A673 (cell line): ENCODE measurements at regions not wholly inside any gene's neighbourhood (a gene's known extent, or its start where the extent isn't known, plus 50 kb on each side); places are given as distances from the start of the nearest gene placed in this dataset.

ENCODE experiments used
- BruUV-seq: library from RNA; stranded (reverse); fragments of 400-500 nt; replicated peaks from 2 replicates; lab custom pipeline; 2021; lab: Mats Ljungman, UMichigan
- CTCF ChIA-PET: fragments of 300-600 bp; sonication (Branson Sonifier 250); formaldehyde crosslinking; loops from one replicate; lab custom pipeline; 2022; ENCODE audit warnings: antibody characterized with exemption; lab: Charles Lee
- POLR2A ChIA-PET: fragments of 300-600 bp; sonication (Branson Sonifier 250); formaldehyde crosslinking; loops from one replicate; lab custom pipeline; 2022; ENCODE audit warnings: antibody characterized with exemption; ENCODE audit not compliant: low non-redundant PET; lab: Charles Lee
- DNase-seq: peaks from one replicate; pipeline ENCODE4 v3.0.0-alpha.2; 2015; ENCODE audit warnings: low spot score
- H3K27ac ChIP-seq: fragments of 200-600 bp; sonication (generic); 2 replicates; pipeline ENCODE4 v1.5.1; 2016; ENCODE audit warnings: mixed run types, low read depth, mild to moderate bottlenecking, mixed read lengths, antibody characterized with exemption, low read length; ENCODE audit not compliant: poor library complexity, severe bottlenecking
- H3K27me3 ChIP-seq: fragments of 200-600 bp; sonication (generic); replicated peaks from 2 replicates; pipeline ENCODE4 v1.6.1; 2017; ENCODE audit warnings: mixed run types, low read depth, mild to moderate bottlenecking, mixed read lengths, antibody characterized with exemption, low read length; ENCODE audit not compliant: insufficient read depth, poor library complexity
- H3K36me3 ChIP-seq: fragments of 200-600 bp; sonication (generic); 2 replicates; pipeline ENCODE4 v1.6.1; 2016; ENCODE audit warnings: mixed run types, mild to moderate bottlenecking, mixed read lengths, antibody characterized with exemption, low read length; ENCODE audit not compliant: insufficient read depth, poor library complexity, severe bottlenecking
- H3K4me1 ChIP-seq: fragments of 200-600 bp; sonication (generic); 2 replicates; pipeline ENCODE4 v1.6.1; 2017; ENCODE audit warnings: mixed run types, mild to moderate bottlenecking, mixed read lengths, antibody characterized with exemption, low read length; ENCODE audit not compliant: insufficient read depth, poor library complexity, severe bottlenecking
- H3K4me3 ChIP-seq: fragments of 200-600 bp; sonication (generic); 2 replicates; pipeline ENCODE4 v1.5.1; 2016; ENCODE audit warnings: low read depth, mixed run types, mild to moderate bottlenecking, mixed read lengths, low read length; ENCODE audit not compliant: poor library complexity, severe bottlenecking
- H3K9me3 ChIP-seq: fragments of 200-600 bp; sonication (generic); 2 replicates; pipeline ENCODE4 v1.6.1; 2016; ENCODE audit warnings: mixed run types, low read depth, mild to moderate bottlenecking, mixed read lengths, antibody characterized with exemption, low read length; ENCODE audit not compliant: poor library complexity, severe bottlenecking
- CTCF ChIP-seq: fragments of 300-800, 200-600 bp; sonication (generic); conservative IDR thresholded peaks from 2 replicates; pipeline ENCODE4 v1.5.1; 2017; ENCODE audit warnings: low read depth, mild to moderate bottlenecking, antibody characterized with exemption, low read length, moderate library complexity, mixed read lengths
- EZH2 ChIP-seq: fragments of 200-600 bp; sonication (generic); IDR thresholded peaks from 2 replicates; pipeline ENCODE4 v1.6.1; 2017; ENCODE audit warnings: borderline replicate concordance, low read depth, mild to moderate bottlenecking, mixed read lengths, antibody characterized with exemption, low read length; ENCODE audit not compliant: poor library complexity, severe bottlenecking
- intact Hi-C: fragments of 100-400 bp; cut with micrococcal nuclease; formaldehyde crosslinking; loops from one replicate; pipeline ENCODE4 v1.10.0; 2022; ENCODE audit not compliant: unreplicated experiment

GRCh38 chr4:188197566-188197965 lies 58.3 kb downstream of the TRIML1 start:
- ChIA-PET POLR2A (interaction anchor here (0.6 kb wide), 1 partner anchor 23 kb away, joined by 3 read pairs; no protein-coding TSS in a partner anchor), CTCF (no interaction called here)
- H3K4me1 ChIP-seq = peaks cover 21% of the 10 kb centered on the region
- H3K36me3 ChIP-seq = no peaks in the 10 kb centered on the region
- no peak for TF ChIP-seq EZH2
- TF ChIP-seq CTCF = no peak
- H3K4me3 ChIP-seq = no peak overlapping the region
- DNase-seq = peak; percentile 46
- intact Hi-C loops = loop anchor here (10.0 kb wide), 1 partner anchor 193 kb away; no protein-coding TSS in a partner anchor
- H3K27me3 ChIP-seq = no peaks in the 10 kb centered on the region
- H3K9me3 ChIP-seq = no peaks in the 10 kb centered on the region
- no TSS peak for BruUV-seq
- H3K27ac ChIP-seq = no peak overlapping the region

GRCh38 chr4:188198982-188199792 lies 59.9 kb downstream of the TRIML1 start:
- POLR2A ChIA-PET = no interaction called here
- Histone ChIP-seq H3K4me1 (peaks cover 21% of the 10 kb centered on the region), H3K4me3 (no peak overlapping the region), H3K36me3 (no peaks in the 10 kb centered on the region), H3K27me3 (no peaks in the 10 kb centered on the region), H3K9me3 (no peaks in the 10 kb centered on the region), H3K27ac (peak overlapping the region; percentile 6)
- intact Hi-C loops = loop anchor here (10.0 kb wide), 1 partner anchor 194 kb away; no protein-coding TSS in a partner anchor
- TF ChIP-seq CTCF (no peak), EZH2 (no peak)
- CTCF ChIA-PET = no interaction called here
- no TSS peak for BruUV-seq
- DNase-seq = peak; percentile 5

- Histone ChIP-seq H3K27me3 (no peaks in the 10 kb centered on the region), H3K36me3 (no peaks in the 10 kb centered on the region), H3K9me3 (no peaks in the 10 kb centered on the region), H3K27ac (no peak overlapping the region), H3K4me1 (peaks cover 5% of the 10 kb centered on the region), H3K4me3 (no peak overlapping the region)
- POLR2A ChIA-PET = no interaction called here
- intact Hi-C loops = no loop called here
- BruUV-seq = no TSS peak
- DNase-seq = no peak
- TF ChIP-seq CTCF = no peak
- TF ChIP-seq EZH2 = no peak
- CTCF ChIA-PET = no interaction called here
Observed at GRCh38 chr4:188201851-188202250, 62.6 kb downstream of the TRIML1 start.
